ENCODE measurements at regions not wholly inside any gene's neighbourhood (a gene's known extent, or its start where the extent isn't known, plus 50 kb on each side); places are given as distances from the start of the nearest gene placed in this dataset.

DNA sequence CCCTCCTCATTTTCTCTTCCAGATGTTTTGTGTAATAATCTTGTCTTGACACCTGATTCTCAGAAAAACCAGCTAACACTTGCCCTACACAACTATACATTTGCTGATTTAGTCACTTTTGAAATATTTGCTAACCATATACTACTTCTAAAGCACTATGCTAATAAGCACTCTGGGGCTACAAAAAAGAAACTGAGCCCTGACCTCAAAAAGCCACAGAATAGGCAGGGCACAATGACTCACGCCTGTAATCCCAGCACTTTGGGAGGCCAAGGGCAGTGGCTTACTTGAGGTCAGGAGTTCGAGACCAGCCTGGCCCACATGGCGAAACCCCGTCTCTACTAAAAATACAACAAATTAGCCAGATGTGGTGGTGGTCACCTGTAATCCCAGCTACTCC is 266.0 kb downstream of the RAD51AP2 start:
- no peak for TF ChIP-seq EZH2phosphoT487 (IDR thresholded peaks at IDR 0.05; ENCODE audit: low read depth)
- H3K27ac ChIP-seq (ENCODE audit: low read length), result no peak overlapping the region
- no peak overlapping the region for H3K9ac ChIP-seq (ENCODE audit: low read length)
- no peaks in the 10 kb centered on the region for H3K27me3 ChIP-seq (ENCODE audit: low read depth, low read length)
- no peaks in the 10 kb centered on the region for H3K9me3 ChIP-seq (ENCODE audit: insufficient read depth, low read length)
- H4K20me1 ChIP-seq (ENCODE audit: insufficient read depth, low read length), result no peaks in the 10 kb centered on the region
- H3K36me3 ChIP-seq (replicated peaks; ENCODE audit: low read depth, low read length), result no peaks in the 10 kb centered on the region
- H3K4me1 ChIP-seq (ENCODE audit: low read length), result no peaks in the 10 kb centered on the region
- no peak overlapping the region for H3K4me2 ChIP-seq (ENCODE audit: low read length)
- H2AFZ ChIP-seq (ENCODE audit: low read depth, low read length), result no peak overlapping the region
- H3K4me3 ChIP-seq (ENCODE audit: low read length), result no peak overlapping the region
- no peaks in the 10 kb centered on the region for H3K79me2 ChIP-seq (ENCODE audit: low read length)

DNA sequence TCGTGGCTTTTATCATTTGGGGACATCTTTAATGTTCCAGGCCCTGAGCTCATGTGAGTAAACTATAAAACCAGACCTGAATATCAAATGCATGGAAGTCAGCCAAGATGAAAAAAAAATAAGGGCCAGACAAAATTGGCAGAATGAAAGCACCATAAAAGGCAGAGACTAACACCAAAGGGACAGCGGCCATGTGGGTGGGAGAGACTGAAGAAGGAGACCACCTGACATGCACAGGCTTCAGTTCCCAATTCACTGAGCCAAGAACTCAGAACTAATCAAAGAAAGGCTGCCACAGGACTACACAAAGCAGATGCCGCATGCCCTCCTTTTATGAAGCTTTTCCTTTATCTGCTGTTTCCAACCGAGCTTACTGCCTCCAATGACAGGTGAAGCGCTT is 267.1 kb downstream of the RAD51AP2 start:
- H4K20me1 ChIP-seq (ENCODE audit: insufficient read depth, low read length), result no peaks in the 10 kb centered on the region
- H3K27me3 ChIP-seq (ENCODE audit: low read depth, low read length), result no peaks in the 10 kb centered on the region
- H3K4me1 ChIP-seq (ENCODE audit: low read length), result no peaks in the 10 kb centered on the region
- no peak overlapping the region for H3K4me2 ChIP-seq (ENCODE audit: low read length)
- no peaks in the 10 kb centered on the region for H3K79me2 ChIP-seq (ENCODE audit: low read length)
- H3K9me3 ChIP-seq (ENCODE audit: insufficient read depth, low read length), result no peaks in the 10 kb centered on the region
- H3K36me3 ChIP-seq (replicated peaks; ENCODE audit: low read depth, low read length), result no peaks in the 10 kb centered on the region
- TF ChIP-seq, protein P1, sequence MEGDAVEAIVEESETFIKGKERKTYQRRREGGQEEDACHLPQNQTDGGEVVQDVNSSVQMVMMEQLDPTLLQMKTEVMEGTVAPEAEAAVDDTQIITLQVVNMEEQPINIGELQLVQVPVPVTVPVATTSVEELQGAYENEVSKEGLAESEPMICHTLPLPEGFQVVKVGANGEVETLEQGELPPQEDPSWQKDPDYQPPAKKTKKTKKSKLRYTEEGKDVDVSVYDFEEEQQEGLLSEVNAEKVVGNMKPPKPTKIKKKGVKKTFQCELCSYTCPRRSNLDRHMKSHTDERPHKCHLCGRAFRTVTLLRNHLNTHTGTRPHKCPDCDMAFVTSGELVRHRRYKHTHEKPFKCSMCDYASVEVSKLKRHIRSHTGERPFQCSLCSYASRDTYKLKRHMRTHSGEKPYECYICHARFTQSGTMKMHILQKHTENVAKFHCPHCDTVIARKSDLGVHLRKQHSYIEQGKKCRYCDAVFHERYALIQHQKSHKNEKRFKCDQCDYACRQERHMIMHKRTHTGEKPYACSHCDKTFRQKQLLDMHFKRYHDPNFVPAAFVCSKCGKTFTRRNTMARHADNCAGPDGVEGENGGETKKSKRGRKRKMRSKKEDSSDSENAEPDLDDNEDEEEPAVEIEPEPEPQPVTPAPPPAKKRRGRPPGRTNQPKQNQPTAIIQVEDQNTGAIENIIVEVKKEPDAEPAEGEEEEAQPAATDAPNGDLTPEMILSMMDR (IDR thresholded peaks at IDR 0.05; ENCODE audit: low read depth, low read length), result no peak
- no peak for TF ChIP-seq EZH2phosphoT487 (IDR thresholded peaks at IDR 0.05; ENCODE audit: low read depth)
- H3K27ac ChIP-seq (ENCODE audit: low read length), result no peak overlapping the region
- no peak overlapping the region for H3K9ac ChIP-seq (ENCODE audit: low read length)
- no peak overlapping the region for H2AFZ ChIP-seq (ENCODE audit: low read depth, low read length)
- no peak overlapping the region for H3K4me3 ChIP-seq (ENCODE audit: low read length)

DNA sequence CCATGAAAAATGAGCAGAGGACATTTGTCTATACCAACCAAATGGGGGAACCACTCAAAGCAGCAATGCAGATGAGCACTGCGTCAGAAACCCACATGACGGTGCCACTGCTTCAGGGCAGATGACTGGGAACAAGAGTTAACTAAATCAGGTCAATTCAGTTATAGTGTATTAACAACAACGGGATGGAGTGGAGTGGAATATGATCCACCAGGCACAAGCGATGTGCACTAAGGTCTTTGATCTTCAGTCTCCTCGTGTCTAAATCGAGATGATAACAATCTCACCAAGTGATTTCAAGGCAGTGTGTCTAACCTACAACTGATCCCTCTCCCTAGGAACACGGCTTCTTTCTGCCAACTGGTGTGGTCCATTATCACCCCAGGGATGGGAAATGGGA is 269.0 kb downstream of the RAD51AP2 start:
- H4K20me1 ChIP-seq (ENCODE audit: insufficient read depth, low read length), result no peaks in the 10 kb centered on the region
- no peaks in the 10 kb centered on the region for H3K4me1 ChIP-seq (ENCODE audit: low read length)
- no peaks in the 10 kb centered on the region for H3K27me3 ChIP-seq (ENCODE audit: low read depth, low read length)
- no peaks in the 10 kb centered on the region for H3K36me3 ChIP-seq (replicated peaks; ENCODE audit: low read depth, low read length)
- no peak overlapping the region for H3K4me2 ChIP-seq (ENCODE audit: low read length)
- no peaks in the 10 kb centered on the region for H3K9me3 ChIP-seq (ENCODE audit: insufficient read depth, low read length)
- H3K9ac ChIP-seq (ENCODE audit: low read length), result no peak overlapping the region
- H3K27ac ChIP-seq (ENCODE audit: low read length), result no peak overlapping the region
- no peak overlapping the region for H2AFZ ChIP-seq (ENCODE audit: low read depth, low read length)
- TF ChIP-seq EZH2phosphoT487 (IDR thresholded peaks at IDR 0.05; ENCODE audit: low read depth), result no peak
- TF ChIP-seq, protein P1 (IDR thresholded peaks at IDR 0.05; ENCODE audit: low read depth, low read length), result no peak
- H3K79me2 ChIP-seq (ENCODE audit: low read length), result no peaks in the 10 kb centered on the region
- H3K4me3 ChIP-seq (ENCODE audit: low read length), result no peak overlapping the region

DNA sequence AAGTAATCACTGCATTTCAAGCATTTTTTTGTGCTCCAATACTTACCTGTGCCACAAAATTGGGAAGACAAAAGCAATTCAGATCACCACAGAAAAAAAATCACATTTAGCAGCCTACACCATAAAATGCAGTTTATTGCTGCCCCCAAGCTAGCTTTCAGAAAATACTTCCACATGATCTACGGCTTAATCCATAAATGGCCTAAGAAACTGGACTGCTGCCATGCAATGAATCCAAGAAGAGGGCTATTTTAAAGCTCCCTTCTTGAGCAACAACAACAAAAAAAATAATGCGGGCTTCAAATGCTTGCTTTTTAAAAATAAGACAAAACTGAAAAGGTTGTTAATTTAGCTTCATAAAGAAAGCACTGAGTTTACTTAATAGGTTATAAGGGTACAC is 272.3 kb downstream of the RAD51AP2 start:
- no peak overlapping the region for H2AFZ ChIP-seq (ENCODE audit: low read depth, low read length)
- TF ChIP-seq EZH2phosphoT487 (IDR thresholded peaks at IDR 0.05; ENCODE audit: low read depth), result no peak
- TF ChIP-seq, protein P1 (IDR thresholded peaks at IDR 0.05; ENCODE audit: low read depth, low read length), result no peak
- no peak overlapping the region for H3K4me2 ChIP-seq (ENCODE audit: low read length)
- no peaks in the 10 kb centered on the region for H4K20me1 ChIP-seq (ENCODE audit: insufficient read depth, low read length)
- no peaks in the 10 kb centered on the region for H3K4me1 ChIP-seq (ENCODE audit: low read length)
- no peaks in the 10 kb centered on the region for H3K27me3 ChIP-seq (ENCODE audit: low read depth, low read length)
- H3K9ac ChIP-seq (ENCODE audit: low read length), result no peak overlapping the region
- no peaks in the 10 kb centered on the region for H3K79me2 ChIP-seq (ENCODE audit: low read length)
- no peaks in the 10 kb centered on the region for H3K36me3 ChIP-seq (replicated peaks; ENCODE audit: low read depth, low read length)
- no peak overlapping the region for H3K27ac ChIP-seq (ENCODE audit: low read length)
- no peak overlapping the region for H3K4me3 ChIP-seq (ENCODE audit: low read length)
- no peaks in the 10 kb centered on the region for H3K9me3 ChIP-seq (ENCODE audit: insufficient read depth, low read length)
